ENCODE measurements at regions not wholly inside any gene's neighbourhood (a gene's known extent, or its start where the extent isn't known, plus 50 kb on each side); places are given as distances from the start of the nearest gene placed in this dataset.

DNA sequence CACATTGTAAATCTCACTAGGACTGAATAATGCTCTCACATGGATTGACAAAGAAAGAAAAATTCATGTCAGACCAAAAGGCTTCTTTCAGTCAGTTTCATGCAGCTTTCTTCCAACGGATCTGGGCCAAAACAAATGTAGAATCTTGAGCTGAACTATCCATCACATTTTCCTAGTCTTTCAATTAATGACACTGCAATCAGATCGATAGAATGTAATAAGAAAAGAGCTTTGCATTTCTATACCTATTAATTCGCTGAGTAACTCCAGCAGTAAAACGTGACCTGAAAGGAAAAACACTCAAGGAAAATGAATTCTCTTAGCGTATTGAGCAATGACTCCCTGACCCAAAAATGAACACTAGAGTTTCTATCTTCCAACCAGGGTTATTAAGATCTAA is 194.8 kb upstream of the BLID start:
- DNase-seq = no peak

DNA sequence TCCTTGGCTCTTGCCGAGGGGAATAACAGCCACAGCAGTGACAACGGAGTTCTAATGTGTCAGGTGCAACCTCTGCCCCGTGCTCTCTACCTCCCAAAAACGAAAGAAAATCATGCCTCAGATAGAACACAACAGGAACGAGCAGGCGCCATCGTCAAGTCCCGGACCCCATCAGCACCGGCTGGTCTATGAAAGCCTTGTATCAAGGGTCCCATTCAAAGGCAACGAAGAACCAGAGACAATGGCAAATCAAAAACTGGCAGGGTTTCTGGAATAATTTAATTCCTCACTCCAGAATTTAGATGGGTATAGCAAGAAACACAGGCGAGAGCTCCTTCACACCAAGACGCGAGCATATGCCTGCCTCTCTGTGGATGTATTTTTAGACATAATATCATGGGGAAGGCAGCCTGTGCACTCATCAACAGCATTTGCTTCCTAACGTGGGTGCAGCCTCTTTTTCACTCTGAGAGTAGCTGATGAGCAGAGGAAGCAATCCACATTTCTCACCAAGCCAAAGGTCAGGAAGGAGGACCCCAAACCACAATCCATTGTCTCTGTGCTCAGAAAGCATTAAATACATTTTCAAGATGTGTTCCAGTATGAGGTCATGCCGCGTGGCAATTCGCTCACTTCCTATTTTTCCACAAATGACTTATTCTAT is 193.4 kb upstream of the BLID start:
- no peak for DNase-seq

DNA sequence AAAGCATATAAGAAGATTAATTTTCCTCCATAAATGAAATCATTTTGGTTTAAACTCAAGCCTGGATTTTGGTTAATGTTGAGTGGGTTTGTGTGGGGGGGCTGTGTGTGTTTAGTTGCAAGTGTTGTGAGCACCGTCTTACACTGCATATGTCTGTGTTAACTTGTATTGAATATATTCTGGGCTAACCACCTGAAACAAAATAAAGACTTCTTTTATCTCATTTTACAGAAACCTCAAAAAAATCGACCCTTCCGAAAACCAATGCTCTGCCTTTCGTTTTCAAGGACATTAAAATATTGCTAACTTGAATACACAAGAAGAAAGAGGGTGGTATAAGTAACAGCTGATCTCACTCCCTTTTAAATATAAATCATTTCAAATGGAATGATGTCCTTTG is 192.2 kb upstream of the BLID start:
- DNase-seq = no peak

DNA sequence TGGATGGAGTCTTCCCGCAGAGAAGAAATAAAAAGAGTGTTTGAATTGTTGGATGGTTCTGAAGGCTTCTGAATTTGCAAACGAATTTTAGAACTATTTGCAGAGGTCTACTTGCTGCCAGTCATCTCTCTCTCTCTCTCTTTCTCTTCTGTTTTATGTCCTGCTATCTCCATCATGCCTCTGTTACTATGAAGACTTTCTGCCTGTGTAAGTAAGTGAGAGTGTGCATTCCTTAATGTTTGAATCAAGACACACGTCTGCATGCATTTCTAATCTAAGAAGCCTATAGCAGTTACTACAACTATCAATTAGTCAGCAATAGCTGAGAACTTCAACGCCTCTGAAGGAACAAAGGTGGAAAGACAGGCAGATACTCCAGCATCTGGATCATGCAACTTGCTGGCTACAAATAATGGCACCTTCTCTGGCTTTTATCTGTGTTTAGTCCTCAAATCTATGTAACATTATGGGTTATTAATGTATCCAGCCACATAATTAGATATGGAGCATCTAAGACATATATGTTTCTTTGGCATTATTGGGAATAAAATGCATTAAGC is 191.5 kb upstream of the BLID start:
- no peak for DNase-seq

DNA sequence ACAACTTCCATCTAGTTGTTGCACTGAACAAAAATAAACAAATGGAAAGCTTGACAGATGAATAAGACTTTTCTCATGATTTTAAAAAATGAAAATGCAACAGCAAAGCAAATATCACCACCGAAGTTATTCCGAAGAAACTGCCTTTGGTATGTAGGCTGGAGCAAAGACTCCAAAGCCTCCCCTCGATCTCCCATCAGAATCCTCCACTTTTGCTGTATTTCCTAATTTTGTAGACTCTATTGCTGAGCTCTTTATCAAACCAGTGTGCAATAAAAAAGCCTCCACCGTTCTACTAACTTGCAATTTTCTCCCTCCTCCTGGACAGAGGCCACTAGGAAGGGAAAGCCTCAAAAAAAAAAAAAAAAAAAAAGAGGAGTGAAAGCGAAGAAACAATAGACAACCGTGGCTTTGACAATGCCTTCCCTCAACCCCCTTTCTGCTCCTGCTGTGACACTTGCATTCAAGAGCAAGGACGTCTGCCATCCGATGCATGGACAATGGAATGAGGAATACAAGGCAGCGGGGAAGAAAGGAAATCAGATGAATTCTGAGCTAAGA is 190.9 kb upstream of the BLID start:
- no peak for DNase-seq

DNA sequence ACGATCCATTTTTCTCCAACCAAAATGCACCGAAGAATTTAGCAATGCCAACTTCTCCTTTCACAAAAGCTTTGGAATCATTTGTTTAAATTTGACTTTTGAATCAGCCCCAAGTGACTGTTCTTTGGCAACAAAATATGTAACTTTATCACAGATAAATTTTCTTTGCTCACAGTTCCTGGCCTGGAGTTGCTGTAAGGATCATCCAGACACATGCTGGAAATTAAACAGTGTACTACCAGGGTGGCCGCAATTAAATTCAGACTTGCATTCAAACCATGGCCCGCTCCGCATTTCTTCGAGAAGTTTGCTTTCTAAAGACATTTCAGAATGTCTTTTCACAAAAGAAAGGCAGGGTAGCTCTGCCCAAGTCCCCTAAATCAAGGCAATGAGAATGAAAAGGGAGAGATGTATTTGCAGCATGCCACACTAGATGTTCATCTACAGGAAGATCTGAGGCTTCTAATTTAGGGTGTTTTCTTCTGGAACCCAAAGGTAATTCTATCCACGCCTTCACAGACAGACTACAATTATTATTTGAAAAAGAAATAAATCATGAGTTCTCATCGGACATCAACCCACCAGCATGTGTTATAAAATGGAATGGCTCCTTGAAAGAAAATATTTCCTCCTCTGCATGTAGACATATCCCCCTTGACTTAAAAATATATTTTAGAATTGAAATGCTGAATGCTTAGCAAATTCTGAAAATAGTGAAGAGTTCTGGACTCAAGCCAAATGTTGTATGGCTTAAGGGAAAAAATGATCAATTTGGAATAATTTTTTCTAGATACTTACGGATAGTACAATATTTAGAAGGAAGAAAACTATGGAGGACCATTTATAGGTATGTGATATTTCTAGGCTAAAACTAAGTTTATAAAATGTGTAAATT is 189.7 kb upstream of the BLID start:
- DNase-seq = no peak

DNA sequence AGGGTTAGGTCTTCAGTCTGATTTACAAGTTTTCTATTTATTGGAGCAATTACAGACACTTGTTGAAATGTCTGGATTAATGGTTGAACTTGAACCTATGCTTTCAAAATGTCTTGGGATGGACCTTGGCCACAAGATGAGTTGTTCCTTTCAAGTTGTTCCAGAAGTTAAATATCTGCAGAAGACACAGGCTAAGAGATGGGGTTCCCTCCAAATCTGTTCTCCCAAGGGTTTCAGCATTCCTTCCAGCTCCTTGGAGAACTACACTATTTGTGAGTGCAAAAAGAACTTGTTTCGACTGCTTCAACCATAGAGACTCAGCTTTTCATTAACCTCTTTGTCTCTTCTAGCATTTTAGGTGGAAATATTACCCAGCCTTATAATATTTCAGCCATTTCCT is 189.0 kb upstream of the BLID start:
- no peak for DNase-seq

DNA sequence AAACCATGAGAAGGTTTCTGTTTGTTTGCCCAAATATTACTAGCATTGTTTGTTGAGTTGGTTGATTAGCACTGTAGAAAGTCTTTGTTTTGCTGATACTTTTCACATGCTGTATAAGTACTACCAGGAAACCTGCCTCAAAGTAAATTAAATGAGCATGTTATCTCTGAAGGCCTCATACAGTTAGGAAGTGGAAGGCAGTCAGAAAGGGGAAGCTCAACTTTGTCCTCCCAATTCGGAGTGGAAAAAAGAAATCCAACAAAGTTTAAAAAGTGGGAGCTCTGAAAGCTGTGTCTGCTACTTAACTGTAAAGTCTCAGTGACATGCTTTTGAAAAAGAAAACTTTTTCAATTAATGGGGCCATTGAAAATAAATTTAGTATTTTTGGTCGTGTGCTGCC is 188.3 kb upstream of the BLID start:
- no peak for DNase-seq

DNA sequence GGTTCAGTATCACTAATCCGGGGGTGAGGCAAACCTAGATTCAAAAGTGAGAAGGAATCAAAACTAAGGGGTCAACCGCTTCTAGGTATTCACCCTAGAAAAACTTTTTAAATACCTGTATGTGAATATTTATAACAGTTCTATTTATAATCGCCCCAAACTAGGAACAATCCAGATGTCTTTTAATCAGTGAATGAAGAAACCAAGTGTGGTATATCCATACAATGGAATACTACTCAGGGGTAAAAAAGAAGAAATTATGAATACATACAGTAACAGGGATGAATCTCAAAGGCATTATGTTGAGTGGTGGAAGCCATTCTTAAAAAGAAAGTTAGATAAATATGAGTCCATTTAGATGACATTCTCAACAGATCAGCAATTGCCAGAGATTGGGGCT is 178.0 kb upstream of the BLID start:
- DNase-seq = no peak

DNA sequence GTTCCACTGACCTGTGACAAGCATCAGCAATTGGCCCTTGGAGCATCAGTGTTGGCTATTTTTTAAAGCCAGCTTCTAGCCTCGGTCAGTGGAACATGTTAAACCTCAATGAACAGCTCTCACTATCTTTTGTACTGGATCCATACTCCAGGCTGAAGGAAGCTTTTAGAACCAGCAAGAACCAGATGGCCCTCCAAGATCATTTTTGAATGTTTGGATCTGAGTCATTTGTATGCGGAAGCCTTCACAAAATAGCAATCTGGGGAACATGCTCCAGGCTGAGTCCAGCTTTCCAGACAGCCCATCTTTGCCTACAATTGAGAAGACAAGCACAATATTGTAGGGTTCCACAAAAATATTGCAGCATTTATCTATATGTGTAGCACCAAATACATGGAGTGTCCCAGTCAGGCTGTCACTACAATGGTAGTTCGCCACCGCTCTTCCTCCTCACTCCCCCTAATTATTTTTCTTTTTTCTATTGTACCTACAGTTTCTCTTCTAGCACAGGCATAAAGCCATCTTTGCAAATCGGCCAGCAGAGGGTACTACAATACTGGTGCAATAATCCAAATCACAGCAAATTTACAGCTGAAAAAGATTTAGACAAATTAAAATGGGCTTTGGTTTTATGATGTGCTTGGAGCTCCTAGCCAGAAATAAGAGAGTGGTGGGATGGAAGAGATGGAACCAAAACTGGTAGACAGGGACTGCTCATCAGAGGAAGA is 177.4 kb upstream of the BLID start:
- DNase-seq = no peak

DNA sequence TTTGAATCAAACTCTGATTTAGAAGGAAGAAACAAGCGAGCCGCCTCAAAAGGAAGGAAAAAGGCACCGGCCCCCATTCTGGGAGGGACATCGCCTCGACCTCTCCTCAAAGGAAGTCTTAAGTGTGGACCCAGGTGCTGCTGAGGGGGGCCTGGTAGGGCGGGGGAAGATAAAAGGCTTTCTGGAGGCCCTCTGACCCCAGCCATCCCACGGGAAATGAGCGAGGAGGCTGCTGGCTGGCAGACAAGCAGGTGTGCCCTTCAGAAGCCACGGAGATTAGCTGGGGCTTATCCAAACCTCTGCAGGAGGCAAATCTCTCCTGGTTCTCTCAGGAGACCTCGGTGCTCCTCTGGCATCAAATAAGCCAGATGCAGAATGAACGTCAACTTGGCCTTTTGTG is 171.4 kb upstream of the BLID start:
- DNase-seq = no peak

DNA sequence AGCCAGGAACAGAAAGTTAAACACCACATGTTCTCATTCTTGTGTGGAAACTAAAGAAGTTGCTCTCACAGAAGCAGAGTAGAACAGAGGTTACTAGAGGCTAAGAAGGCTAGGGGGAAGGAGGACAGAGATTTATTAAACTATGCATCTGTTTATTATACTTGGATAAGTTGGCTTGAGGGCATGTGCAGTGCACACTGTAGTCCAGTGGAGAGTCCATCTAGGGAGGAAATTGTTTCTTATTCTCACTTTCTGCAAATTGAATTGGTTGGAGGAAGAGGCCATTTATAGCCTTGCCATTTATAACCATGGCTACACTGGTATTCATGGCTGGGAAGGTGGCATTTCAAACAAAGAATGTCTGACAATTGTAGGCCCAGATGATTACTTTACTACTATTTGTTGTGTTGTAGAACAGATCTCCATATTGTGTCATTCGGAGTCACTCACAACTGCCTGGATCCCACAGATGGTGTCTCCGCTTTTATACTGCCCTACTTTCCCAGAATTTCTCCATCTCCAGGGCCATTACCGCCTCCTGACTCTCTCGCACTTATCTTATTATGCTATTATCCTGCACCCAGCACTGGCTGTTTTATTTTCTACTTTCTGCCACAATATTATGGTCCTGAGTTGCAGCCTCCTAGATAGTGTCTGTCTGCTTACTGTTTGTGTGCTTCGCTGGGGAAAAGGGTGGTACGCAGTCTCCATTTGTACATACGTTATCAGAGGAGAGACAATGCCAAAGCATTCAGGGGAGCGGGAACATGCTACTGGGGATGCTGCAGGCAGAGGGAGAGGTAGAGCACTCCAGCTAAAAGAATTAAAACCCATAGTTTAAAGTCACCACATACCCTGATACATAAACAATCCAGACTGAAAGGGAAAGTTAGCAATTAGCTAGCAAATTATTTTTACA is 169.3 kb upstream of the BLID start:
- DNase-seq = no peak

DNA sequence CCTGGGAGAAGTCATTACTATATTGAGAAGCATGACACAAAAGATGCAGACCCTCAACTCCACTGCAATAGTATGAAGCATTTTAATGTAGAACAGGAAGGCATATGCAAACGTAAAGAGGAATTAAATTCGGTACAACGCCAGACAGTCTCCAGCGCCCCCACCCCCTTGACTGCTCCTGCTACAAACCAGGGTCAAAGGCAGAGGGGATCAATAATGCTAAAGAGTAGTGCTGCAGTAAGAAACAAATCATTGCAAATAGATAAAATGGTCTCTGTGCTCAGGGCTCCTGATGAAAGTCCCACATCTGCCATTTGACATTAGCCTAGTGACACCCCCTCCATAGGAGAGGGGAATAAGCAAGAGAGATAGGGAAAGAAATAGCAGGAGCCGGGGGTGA is 164.9 kb upstream of the BLID start:
- DNase-seq = no peak

DNA sequence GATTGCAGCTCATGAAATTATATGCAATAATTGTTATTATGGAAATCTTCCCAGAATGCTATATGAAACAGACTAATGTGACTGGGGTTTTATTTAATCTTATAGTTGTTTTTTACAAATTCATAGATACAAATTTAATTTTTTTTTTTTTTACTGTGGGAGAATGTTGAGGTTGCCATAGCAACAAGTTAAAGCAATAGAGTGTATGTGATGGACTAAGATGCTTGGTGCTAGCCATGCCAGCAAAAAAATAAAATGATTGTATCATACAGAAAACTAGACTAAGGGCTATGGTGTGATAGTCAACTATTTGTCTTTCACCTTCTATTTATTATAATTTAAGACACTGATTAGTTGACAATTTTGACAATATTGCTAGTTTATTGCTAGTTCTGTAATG is 163.2 kb upstream of the BLID start:
- no peak for DNase-seq

DNA sequence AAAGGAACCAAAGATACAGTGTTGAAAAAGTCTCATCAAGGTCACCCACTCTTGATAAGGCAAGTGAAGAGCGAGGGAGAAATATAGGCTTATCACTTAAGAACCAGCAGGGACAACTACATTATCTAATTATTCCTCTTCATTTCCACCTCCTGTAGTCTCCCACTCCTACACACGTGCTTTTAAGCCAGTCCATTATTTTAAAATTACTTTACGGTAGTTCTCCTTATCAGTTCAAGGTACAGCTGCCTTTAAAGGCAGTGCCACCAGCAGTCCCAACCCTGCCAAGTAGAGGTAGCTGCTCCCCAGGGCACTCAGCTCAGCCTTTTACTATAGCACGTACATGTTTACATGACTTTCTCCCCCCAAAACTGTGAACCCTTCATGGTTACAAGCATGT is 161.5 kb upstream of the BLID start:
- DNase-seq = no peak

DNA sequence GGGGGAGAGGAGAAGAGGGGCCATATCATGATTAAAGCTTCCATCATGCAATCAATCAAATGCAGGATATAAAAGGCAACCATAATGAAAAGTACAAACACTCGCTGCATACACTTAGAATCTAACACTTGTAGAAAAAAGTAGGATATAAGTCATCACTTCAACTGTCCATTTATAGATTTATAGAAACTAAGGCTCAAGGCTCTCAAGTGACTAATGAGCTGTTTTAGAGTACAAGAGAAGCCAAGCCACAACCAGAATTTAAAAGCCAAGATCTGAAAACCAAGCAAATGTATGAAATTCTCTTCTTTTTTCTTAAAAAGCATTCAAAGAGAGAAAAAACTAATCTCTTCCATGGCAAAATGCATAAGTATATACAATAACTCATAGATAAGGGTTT is 160.2 kb upstream of the BLID start:
- no peak for DNase-seq

DNA sequence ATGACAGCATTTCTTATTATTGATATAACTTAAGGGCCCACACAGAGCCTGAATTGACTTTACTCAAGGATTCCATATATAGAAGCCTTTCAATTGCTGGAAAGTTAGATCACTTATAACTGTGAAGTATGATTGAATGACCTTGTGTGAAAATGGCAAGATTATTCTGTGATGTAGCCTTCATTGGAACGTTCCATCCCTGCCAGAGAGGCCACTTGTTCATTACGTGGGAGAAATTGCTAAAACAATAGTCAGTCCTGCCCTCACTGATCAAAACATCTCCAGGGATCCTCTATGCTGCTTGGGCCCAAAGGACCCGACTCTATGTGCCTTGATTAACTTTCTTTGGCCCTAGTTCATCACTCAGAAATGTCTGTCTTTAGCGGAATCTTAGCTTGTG is 159.5 kb upstream of the BLID start:
- no peak for DNase-seq

DNA sequence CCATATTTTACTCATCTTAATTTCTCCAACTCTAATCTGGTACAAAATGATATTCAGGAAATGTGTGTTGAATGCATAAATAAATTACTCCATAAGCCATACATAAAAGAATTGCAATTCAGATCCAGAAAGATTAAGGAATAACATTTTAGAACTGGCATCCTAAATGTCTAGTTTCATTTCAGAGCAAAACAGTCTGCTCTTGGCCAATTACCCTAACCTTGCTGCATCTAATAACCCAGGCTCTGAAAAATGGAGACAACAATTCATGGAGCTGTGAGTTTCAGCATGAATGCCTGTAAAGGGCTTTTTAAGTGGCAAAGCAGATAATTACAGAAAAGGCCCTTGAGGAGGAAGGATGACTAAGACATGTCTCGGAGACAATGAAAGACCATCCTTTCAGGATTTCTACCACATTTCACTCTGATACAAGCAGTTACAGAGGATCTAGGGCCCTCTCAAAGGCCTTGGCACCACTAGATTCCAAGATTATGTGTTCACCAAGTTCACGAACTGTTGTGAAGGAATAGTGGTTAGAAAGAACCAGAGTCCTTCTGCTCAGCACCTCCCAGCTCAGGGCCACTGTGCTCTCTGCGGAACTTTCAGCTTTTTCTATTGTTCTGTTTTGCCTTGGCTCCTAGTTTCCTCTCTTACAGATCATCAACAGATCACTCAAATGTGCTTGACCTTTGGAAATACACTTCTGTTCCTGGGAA is 157.6 kb upstream of the BLID start:
- DNase-seq = no peak

DNA sequence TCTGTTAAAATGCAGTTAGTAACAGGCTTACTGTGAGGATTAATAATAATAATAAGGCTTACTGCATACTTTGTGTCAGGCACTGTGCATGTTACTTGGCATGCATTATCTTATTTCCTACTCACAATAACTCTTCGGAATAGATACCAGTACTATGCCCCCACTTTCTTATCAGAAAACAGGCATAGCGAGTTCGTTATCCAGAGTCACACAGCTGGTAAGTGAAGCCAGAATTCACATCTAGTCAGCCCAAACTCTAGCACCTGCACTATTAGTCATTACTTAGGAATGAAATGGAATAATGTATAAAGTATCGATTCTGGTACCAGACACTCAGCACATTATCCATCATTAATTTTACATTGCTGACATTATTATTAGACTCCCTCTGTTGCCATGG is 155.7 kb upstream of the BLID start:
- no peak for DNase-seq

DNA sequence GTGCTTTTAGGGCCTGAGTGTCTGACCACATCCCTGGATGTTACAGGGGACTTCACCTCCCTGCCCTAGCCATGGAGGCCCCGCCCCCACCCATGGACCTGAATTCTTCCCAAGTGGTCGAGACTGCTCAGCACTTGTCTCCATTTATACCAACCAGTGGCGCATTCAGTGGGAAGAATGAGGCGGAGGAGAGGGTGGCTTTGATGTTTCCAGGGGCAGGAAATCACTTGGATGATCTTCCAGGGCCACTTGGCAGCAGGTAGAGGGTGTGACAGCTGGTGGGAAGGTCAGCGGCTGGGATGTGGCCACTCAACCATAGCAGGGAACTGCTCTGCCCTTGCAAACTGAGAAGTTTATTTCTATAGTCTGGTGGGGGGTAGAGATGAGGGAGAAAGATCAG is 155.1 kb upstream of the BLID start:
- DNase-seq = no peak

DNA sequence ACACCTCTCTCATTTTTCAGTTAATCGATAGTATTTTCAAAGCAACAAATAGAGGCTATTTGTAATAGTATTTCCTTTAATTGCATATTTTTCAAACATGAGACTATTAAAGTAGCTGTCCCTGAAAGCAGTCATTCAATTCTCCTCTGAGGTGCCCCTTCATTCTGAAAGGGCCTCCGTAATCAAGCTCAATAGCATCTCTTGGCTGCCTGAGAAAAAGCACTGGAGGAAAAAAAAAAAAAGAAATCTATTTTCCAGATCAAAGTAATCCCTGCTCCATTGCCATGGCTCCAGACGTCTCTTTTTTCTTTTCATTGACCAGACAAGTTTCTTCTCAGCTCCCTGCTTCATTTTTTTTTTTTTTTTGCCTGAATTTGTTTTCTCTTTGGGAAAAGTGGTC is 154.5 kb upstream of the BLID start:
- no peak for DNase-seq

Measured in central memory CD4-positive, alpha-beta T cell (primary cell).